ENCODE measurements at regions not wholly inside any gene's neighbourhood (a gene's known extent, or its start where the extent isn't known, plus 50 kb on each side); places are given as distances from the start of the nearest gene placed in this dataset.

DNA sequence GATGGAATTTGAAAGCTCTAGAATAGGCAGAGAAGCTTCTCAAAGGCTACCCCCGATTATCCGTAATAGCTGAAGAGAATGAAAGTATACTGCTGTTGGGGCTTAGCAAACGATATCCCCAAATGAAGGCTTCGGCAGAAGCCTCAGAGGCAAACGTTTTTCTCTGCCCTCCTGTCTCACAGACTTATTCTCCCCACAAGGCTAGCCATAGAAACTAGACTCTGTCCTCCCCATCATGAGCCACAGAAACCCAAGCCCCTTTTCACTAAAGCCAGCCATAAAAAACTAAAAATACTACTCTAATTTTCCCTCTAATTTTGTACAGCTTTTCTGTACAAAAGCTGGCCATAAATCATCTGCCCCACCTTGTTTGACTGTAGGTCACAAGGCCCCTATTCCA lies 413.4 kb upstream of the CFAP20DC start:
- no peak for ATAC-seq (replicated peaks; ENCODE audit: extremely low read depth, poor library complexity, severe bottlenecking)
- H3K36me3 Mint-ChIP-seq (ENCODE audit: insufficient read depth): peaks cover under 1% of the 10 kb centered on the region
- H3K27me3 Mint-ChIP-seq: no peaks in the 10 kb centered on the region
- H3K4me1 Mint-ChIP-seq: peaks cover under 1% of the 10 kb centered on the region
- peaks cover 5% of the 10 kb centered on the region for H3K9me3 Mint-ChIP-seq
- no peak overlapping the region for H3K4me3 Mint-ChIP-seq
- H3K27ac Mint-ChIP-seq (ENCODE audit: low read depth): no peak overlapping the region
- no peak for DNase-seq (ENCODE audit: low spot score in 2 of 2)

DNA sequence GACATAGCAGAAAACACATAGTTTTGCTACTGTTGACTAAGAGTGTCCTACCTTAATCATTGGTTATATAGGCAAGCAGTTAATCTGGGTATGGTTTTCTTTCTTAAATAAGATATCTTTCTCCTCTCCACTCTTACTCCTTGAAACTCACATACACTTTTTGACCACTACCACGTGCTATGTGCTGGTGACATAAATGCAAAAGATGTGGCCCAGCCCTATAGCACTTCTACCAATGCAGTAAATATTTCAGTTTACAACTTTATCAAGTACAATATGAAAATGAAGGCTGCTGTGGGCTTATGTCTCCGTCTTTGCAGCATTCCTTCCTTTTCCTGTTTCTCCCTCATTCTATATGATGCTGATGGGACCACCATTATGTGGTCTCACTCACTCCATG lies 410.2 kb upstream of the CFAP20DC start:
- H3K27me3 Mint-ChIP-seq: no peaks in the 10 kb centered on the region
- ATAC-seq (replicated peaks; ENCODE audit: extremely low read depth, poor library complexity, severe bottlenecking): peak; percentile 46
- peaks cover 5% of the 10 kb centered on the region for H3K9me3 Mint-ChIP-seq
- no peaks in the 10 kb centered on the region for H3K36me3 Mint-ChIP-seq (ENCODE audit: insufficient read depth)
- no peak overlapping the region for H3K27ac Mint-ChIP-seq (ENCODE audit: low read depth)
- no peak overlapping the region for H3K4me3 Mint-ChIP-seq
- DNase-seq (ENCODE audit: low spot score in 2 of 2): no peak
- peaks cover 13% of the 10 kb centered on the region for H3K4me1 Mint-ChIP-seq

DNA sequence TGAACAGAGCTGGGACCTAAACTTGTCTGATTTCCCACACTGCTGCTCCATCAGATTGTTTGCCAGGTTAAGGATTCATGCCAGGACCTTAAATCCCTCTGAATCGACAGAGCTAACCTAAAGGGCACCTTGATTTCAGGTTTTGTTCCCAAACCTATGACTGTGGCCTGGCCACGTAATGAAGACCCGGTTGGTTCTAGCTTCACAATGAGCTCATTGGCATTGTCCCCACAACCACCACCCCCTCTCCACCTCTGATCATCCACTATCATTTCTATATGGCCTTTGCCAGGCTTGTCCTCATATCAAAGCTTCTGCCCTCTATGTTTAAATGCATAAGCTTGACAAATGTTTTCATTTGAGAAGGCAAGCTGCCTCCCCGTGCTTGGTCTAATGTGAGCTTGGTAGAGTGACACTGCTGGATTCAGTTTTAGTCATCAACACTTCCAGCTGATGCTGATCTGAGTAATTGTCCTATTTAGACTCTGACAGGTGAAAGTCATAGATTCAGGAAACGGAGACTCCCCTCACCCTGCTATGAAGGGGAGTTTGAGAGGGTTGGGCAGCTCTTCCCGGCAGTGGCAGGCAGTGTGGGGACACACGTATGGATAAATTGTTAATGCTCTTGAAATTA lies 407.1 kb upstream of the CFAP20DC start:
- Mint-ChIP-seq H3K27me3 (no peaks in the 10 kb centered on the region), H3K9me3 (peaks cover 5% of the 10 kb centered on the region), H3K4me1 (peaks cover 26% of the 10 kb centered on the region), H3K27ac (ENCODE audit: low read depth) (no peak overlapping the region), H3K4me3 (no peak overlapping the region), H3K36me3 (ENCODE audit: insufficient read depth) (no peaks in the 10 kb centered on the region)
- no peak for ATAC-seq (replicated peaks; ENCODE audit: extremely low read depth, poor library complexity, severe bottlenecking)
- no peak for DNase-seq (ENCODE audit: low spot score in 2 of 2)

DNA sequence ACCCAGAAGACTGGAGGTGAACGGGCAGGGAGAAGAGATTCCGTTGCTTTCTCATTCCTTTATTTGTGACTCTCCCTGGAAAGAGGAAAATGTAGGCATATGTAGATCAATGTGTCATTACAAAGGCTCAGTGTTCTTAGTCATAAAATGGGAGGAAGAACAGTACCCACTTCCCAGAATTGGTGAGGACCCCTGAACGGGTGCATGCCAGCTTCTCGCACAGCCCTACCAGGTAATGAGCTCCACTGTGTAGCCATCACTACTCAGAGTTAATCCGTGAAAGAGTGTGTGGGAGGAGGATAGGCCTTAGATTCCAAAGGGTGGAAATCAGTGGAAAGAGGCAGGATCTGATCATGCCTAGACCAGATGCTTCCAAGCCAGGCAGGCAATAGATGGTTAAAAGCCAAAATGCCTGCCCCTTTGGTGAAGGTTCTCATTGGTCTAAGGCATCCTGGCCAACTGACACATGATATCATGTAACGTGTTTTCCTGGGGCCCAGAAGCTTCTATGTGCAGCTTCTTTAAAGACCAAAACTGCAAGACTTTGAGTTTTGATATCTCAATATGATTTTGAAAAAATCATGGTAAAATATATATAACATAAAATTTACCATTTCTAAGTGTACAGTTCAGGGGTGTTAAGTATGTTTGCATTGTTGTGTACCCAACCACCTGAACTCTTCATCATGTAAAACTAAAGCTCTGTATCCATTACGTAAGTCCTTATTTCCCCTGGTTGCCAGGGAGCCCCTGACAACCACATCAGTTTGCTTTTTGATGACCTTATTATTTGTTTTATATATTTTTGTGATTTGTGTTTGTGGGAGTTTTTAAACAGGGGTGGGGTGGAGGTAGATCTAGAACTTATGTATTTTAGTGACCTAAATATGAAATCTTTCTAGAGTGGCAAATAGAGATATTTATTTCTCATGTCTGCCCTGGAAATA lies 402.2 kb upstream of the CFAP20DC start:
- no peaks in the 10 kb centered on the region for H3K27me3 Mint-ChIP-seq
- peaks cover 5% of the 10 kb centered on the region for H3K36me3 Mint-ChIP-seq (ENCODE audit: insufficient read depth)
- H3K4me1 Mint-ChIP-seq: peaks cover 62% of the 10 kb centered on the region
- ATAC-seq (replicated peaks; ENCODE audit: extremely low read depth, poor library complexity, severe bottlenecking) (peak; percentile 5), DNase-seq (ENCODE audit: low spot score in 2 of 2) (no peak)
- peak overlapping the region; percentile 87 for H3K27ac Mint-ChIP-seq (ENCODE audit: low read depth)
- H3K9me3 Mint-ChIP-seq: no peaks in the 10 kb centered on the region
- H3K4me3 Mint-ChIP-seq: peak overlapping the region; percentile 62

DNA sequence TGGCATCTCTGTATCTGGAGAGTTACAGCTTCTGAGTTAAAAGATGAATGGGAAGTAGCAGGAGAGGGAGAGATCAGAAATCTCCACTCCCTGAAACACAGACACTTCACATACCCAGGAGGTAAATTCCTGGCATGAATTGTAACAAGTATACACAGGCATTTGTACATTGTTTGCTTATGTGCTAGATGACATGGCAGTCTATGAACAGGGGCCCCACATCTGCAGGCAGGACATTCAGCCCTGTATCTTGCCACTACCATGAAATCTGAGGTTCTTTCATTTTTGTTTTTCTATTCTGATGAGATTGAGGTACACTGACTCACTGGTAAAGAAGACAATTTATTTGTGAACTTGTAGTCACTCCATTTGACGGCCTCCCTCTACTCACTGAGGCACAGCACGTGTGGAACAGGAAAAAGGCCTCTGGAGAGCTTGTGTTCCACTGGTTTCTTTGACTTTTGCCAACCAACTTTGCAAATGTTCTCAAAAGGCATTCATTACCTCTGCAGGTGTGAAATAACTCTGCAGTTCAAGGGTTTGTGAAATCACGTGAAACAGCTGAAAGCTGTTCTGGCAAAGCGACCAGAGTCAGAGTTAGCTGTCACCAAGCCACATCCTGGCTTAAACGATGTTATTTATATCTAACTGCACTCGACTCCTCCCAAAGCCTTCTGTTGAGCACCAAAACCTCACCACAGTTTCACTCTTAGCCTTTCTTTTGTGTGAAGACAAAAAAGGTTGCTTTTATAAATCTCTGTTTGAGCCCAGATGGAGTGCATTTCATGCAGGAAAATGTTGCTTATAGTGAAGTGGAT lies 401.3 kb upstream of the CFAP20DC start:
- Mint-ChIP-seq H3K4me3 (peak overlapping the region; percentile 62), H3K27ac (ENCODE audit: low read depth) (peak overlapping the region; percentile 87), H3K9me3 (no peaks in the 10 kb centered on the region), H3K36me3 (ENCODE audit: insufficient read depth) (peaks cover 5% of the 10 kb centered on the region), H3K4me1 (peaks cover 67% of the 10 kb centered on the region), H3K27me3 (no peaks in the 10 kb centered on the region)
- DNase-seq (ENCODE audit: low spot score in 2 of 2) (peak; percentile 21 to 71), ATAC-seq (replicated peaks; ENCODE audit: extremely low read depth, poor library complexity, severe bottlenecking) (peak; percentile 94)

DNA sequence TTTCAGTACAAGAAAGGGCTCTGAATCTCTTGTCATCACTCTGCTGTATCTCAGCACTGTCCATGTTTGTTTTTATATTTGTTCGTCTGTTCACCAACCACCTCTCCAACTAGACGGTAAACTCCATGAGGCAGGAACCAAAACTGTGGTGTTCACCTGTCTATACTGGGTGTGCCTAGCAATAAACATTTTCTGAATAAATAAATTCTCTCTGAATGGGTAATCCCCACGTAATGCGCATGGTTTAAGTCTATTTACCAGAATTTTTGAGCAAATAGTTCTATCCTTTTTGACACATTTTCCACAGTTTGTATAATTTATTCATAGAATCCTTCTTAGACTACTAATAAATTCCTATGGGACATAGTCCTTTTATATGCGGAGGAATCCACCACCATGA lies 400.6 kb upstream of the CFAP20DC start:
- no peaks in the 10 kb centered on the region for H3K9me3 Mint-ChIP-seq
- H3K4me3 Mint-ChIP-seq: no peak overlapping the region
- peak overlapping the region; percentile 87 for H3K27ac Mint-ChIP-seq (ENCODE audit: low read depth)
- no peak for ATAC-seq (replicated peaks; ENCODE audit: extremely low read depth, poor library complexity, severe bottlenecking)
- no peaks in the 10 kb centered on the region for H3K27me3 Mint-ChIP-seq
- peaks cover 68% of the 10 kb centered on the region for H3K4me1 Mint-ChIP-seq
- no peak for DNase-seq (ENCODE audit: low spot score in 2 of 2)
- H3K36me3 Mint-ChIP-seq (ENCODE audit: insufficient read depth): peaks cover 5% of the 10 kb centered on the region

DNA sequence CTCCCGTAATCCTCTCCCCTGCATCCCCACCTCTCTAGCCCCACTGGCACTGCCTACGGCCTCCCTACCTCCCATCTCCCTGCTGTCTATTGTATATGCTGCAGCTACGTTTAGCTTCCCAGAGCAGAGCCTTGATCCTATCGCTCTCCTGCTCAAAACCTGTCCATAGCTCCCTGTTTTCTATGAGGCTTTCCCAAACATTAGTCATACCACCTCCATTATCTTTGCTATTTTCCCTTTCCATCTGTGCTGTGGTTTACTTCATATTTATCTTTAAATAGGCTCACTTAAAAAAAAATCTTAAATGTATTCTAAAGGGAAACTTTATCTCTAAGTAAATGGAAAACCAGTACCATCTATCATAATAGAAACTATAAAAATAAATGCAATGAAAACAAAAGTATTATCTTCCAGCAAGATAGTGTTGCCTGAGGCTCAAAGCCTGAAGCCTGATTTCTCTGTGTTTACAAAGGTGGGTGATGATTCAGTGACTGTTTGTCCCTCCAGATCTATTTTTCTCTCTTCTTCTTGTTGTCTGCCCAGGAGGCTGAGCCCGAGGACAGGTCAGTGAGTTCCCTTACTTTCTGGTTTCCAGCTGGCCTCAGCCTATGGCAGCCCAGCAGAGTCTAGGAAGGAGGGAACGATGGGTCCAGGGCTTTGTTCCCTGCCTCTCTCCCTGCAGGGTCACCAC lies 397.1 kb upstream of the CFAP20DC start:
- no peak overlapping the region for H3K4me3 Mint-ChIP-seq
- H3K36me3 Mint-ChIP-seq (ENCODE audit: insufficient read depth): peaks cover 7% of the 10 kb centered on the region

DNA sequence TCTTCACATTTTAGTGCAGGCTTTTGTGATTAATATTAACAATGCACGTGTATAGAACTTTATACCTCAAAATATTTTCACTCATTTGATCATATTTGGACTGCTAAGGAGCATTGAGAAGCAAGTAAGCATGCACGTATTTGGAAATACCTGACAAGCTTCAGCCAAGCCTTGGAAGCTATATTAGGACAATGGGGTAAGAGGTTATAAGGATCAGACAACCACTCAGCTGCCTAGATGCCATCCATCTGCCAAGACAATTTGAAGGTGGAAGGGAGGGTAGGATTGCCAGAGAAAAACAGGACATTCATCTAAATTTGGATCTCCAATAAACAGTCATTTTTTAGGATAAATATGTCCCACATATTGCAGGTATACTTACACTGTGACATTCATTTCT lies 394.9 kb upstream of the CFAP20DC start:
- Mint-ChIP-seq H3K9me3 (no peaks in the 10 kb centered on the region), H3K4me1 (peaks cover 49% of the 10 kb centered on the region), H3K36me3 (ENCODE audit: insufficient read depth) (peaks cover 3% of the 10 kb centered on the region), H3K4me3 (peak overlapping the region; percentile 73), H3K27me3 (no peaks in the 10 kb centered on the region), H3K27ac (ENCODE audit: low read depth) (peak overlapping the region; percentile 98)
- ATAC-seq (replicated peaks; ENCODE audit: extremely low read depth, poor library complexity, severe bottlenecking) (no peak), DNase-seq (ENCODE audit: low spot score in 2 of 2) (no peak)

More for the DNA sequence above, 397.1 kb upstream of the CFAP20DC start:
- no peak for DNase-seq (ENCODE audit: low spot score in 2 of 2)
- Mint-ChIP-seq H3K27ac (ENCODE audit: low read depth) (no peak overlapping the region), H3K27me3 (no peaks in the 10 kb centered on the region), H3K4me1 (peaks cover 71% of the 10 kb centered on the region), H3K9me3 (no peaks in the 10 kb centered on the region)
- ATAC-seq (replicated peaks; ENCODE audit: extremely low read depth, poor library complexity, severe bottlenecking): no peak

DNA sequence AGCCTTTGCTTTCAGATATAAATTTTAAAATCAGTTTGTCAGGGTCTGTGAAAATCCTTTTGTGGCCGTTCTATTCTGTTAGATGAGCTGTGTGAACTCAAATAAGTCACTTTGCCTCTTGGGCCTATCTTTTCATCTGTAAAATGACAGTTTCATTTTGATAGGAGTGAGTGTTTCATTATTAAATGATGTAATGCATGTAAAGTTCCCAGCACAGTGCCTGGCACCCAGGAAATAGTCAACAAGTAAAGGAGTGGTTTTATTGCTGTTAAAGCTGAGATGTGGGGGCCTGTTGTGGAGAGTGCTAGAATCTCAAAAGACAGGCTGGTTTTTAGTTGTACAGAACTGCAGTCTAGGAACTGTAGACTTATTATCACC lies 394.5 kb upstream of the CFAP20DC start:
- Mint-ChIP-seq H3K27me3 (no peaks in the 10 kb centered on the region), H3K27ac (ENCODE audit: low read depth) (peak overlapping the region; percentile 98), H3K9me3 (no peaks in the 10 kb centered on the region), H3K36me3 (ENCODE audit: insufficient read depth) (peaks cover 3% of the 10 kb centered on the region), H3K4me3 (peak overlapping the region; percentile 73), H3K4me1 (peaks cover 45% of the 10 kb centered on the region)
- ATAC-seq (replicated peaks; ENCODE audit: extremely low read depth, poor library complexity, severe bottlenecking) (peak; percentile 88), DNase-seq (ENCODE audit: low spot score in 2 of 2) (no peak)

DNA sequence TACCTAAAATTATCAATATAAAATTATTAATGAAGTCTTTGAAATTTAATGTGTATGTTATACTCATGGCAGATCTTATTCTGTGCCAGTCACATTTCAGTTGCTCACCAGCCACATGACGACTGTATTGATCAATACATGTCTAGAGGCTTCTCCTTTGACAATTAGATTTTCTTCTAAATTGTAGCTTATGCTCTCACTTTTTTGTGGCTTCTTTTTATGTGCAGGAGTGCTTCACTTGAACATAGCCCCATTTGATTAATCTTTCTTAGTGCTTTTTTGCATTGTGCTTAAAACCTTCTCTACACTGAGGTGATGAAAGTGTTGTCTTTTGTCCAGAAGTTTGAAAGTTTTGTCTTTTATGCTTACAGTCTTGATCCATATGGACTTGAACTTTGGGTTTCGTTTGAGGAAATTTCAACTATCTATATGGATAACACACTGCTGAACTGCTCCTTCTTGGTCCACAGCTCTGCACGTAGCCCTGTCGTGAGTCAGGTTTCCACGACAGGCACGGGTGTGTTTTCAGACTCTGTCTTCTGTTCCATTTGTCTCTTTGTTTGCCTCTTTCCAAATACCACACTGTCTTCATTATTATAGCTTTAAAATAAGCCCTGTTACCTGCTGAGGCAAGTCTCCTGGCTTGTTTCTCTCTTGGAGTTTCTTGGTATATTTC lies 393.9 kb upstream of the CFAP20DC start:
- ATAC-seq (replicated peaks; ENCODE audit: extremely low read depth, poor library complexity, severe bottlenecking) (peak; percentile 41), DNase-seq (ENCODE audit: low spot score in 2 of 2) (no peak)
- Mint-ChIP-seq H3K36me3 (ENCODE audit: insufficient read depth) (peaks cover 5% of the 10 kb centered on the region), H3K27me3 (no peaks in the 10 kb centered on the region), H3K4me1 (peaks cover 40% of the 10 kb centered on the region), H3K27ac (ENCODE audit: low read depth) (peak overlapping the region; percentile 98), H3K4me3 (peak overlapping the region; percentile 73), H3K9me3 (no peaks in the 10 kb centered on the region)

DNA sequence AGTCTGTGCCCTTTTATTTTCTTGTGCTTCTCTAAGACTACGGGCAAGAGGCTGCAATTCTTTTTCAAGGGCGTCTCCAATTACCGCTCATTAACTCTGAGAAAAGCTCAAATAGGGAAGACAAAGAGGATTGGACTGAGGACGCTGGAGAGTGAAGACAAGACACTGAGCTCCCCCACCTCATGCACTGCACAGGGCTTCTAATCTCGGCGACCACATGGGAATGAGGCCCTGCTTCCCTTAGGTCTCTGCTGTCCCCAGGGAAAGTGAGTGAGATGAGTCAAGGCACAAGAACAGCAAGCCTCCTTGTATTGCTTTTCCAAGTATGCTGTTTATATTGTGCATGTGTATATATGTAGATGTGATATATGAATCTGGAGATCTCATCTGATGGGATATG lies 392.2 kb upstream of the CFAP20DC start:
- peaks cover 25% of the 10 kb centered on the region for H3K4me1 Mint-ChIP-seq
- no peak overlapping the region for H3K27ac Mint-ChIP-seq (ENCODE audit: low read depth)
- H3K27me3 Mint-ChIP-seq: no peaks in the 10 kb centered on the region
- DNase-seq (ENCODE audit: low spot score in 2 of 2): no peak
- no peak overlapping the region for H3K4me3 Mint-ChIP-seq
- H3K36me3 Mint-ChIP-seq (ENCODE audit: insufficient read depth): peaks cover 3% of the 10 kb centered on the region
- H3K9me3 Mint-ChIP-seq: no peaks in the 10 kb centered on the region
- no peak for ATAC-seq (replicated peaks; ENCODE audit: extremely low read depth, poor library complexity, severe bottlenecking)

All from central memory CD8-positive, alpha-beta T cell (primary cell).